Activated T-cell treated with anti-CD3 and anti-CD28 coated beads, Interleukin-2, amount 50 U/mL, for 24 hours (primary cell): ENCODE measurements at regions not wholly inside any gene's neighbourhood (a gene's known extent, or its start where the extent isn't known, plus 50 kb on each side); places are given as distances from the start of the nearest gene placed in this dataset.

Source experiments
- DNase-seq: peaks from one replicate; pipeline ENCODE4 v3.0.0-alpha.2; 2020
- H3K27ac Mint-ChIP-seq: 2 replicates; pipeline ENCODE4 v1.8.0; 2020; ENCODE audit warnings: mild to moderate bottlenecking, mixed read lengths
- H3K27me3 Mint-ChIP-seq: 2 replicates; pipeline ENCODE4 v1.8.0; 2020; ENCODE audit warnings: mixed read lengths
- H3K36me3 Mint-ChIP-seq: 2 replicates; pipeline ENCODE4 v1.8.0; 2020; ENCODE audit warnings: low read depth, mixed read lengths
- H3K4me1 Mint-ChIP-seq: 2 replicates; pipeline ENCODE4 v1.8.0; 2020; ENCODE audit warnings: low read depth, mixed read lengths
- H3K4me3 Mint-ChIP-seq: 2 replicates; pipeline ENCODE4 v1.8.0; 2020; ENCODE audit warnings: mild to moderate bottlenecking, moderate library complexity, mixed read lengths
- H3K9me3 Mint-ChIP-seq: 2 replicates; pipeline ENCODE4 v1.8.0; 2020; ENCODE audit warnings: mixed read lengths

- H3K27ac Mint-ChIP-seq: no peak overlapping the region
- H3K9me3 Mint-ChIP-seq: no peaks in the 10 kb centered on the region
- H3K4me3 Mint-ChIP-seq: no peak overlapping the region
- no peaks in the 10 kb centered on the region for H3K27me3 Mint-ChIP-seq
- no peak for DNase-seq
- H3K4me1 Mint-ChIP-seq: no peaks in the 10 kb centered on the region
- H3K36me3 Mint-ChIP-seq: no peaks in the 10 kb centered on the region
Observed at GRCh38 chr18:56062931-56063330, 474.9 kb upstream of the TCF4 start.

- DNase-seq: no peak
- Mint-ChIP-seq H3K27ac (no peak overlapping the region), H3K36me3 (no peaks in the 10 kb centered on the region), H3K4me3 (no peak overlapping the region), H3K9me3 (peaks cover 2% of the 10 kb centered on the region), H3K27me3 (no peaks in the 10 kb centered on the region), H3K4me1 (no peaks in the 10 kb centered on the region)
Observed at GRCh38 chr18:56060967-56061541, 473.1 kb upstream of the TCF4 start.

DNA sequence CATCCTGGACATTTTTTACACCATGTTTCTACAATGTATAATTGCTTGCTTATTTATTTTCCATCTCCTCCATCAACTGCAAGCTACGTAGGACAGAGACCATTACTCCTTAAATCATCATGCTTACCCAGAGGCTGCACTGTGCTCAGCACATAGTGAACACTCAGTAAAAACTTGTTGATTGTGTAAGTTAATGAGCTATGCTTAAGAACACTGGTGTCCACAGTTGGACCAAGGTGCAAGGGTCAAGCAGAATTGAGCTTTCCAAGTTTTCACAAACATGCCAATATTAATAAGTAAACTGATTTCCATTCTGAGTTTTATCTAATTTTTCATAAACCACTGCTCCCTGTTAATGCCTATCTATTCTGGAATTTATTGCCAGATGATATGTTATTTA is 464.2 kb upstream of the TCF4 start:
- Mint-ChIP-seq H3K27me3 (no peaks in the 10 kb centered on the region), H3K4me3 (no peak overlapping the region), H3K36me3 (no peaks in the 10 kb centered on the region), H3K9me3 (peaks cover 10% of the 10 kb centered on the region), H3K4me1 (no peaks in the 10 kb centered on the region), H3K27ac (no peak overlapping the region)
- no peak for DNase-seq

DNA sequence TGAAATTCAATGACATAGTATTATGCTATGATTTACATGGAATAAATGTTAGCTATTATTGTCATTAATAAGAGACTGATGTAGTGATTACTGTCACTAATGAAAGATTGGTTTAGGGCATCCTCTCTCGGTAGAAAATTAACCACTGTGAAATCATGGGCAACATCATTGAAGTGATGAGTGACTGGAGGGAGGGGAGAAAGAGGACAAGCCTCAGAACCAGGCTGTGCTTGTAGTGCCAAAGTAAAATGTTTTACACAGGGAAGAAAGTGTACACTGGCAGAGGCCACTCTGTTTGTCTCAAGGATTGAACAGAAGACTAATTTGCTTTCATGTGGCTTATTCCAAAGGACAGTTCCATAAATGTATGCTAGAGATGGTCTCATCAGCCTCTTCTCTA is 456.2 kb upstream of the TCF4 start:
- DNase-seq: no peak
- H3K4me1 Mint-ChIP-seq: no peaks in the 10 kb centered on the region
- no peaks in the 10 kb centered on the region for H3K36me3 Mint-ChIP-seq
- no peaks in the 10 kb centered on the region for H3K27me3 Mint-ChIP-seq
- peaks cover 9% of the 10 kb centered on the region for H3K9me3 Mint-ChIP-seq
- H3K4me3 Mint-ChIP-seq: no peak overlapping the region
- H3K27ac Mint-ChIP-seq: no peak overlapping the region

DNA sequence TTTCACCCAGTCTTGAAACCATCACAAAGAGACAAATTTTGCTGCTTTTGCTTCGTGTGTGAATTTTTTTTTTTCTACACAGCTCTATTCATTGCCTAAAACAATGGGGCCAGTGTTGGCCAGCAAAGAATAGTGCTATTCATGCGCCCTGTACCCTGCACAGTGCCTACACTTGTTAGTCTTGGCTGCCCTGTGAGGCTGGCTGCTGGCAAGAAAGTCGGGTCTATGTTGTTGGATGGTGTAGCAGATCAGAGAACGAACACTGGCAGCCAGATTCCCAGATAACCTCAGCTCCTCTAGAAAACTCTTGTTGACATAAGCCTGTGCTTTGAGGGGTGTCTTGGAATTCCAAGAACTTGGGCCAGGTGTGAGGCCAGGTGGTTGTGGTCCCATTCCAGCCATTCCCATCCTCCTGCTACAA is 455.7 kb upstream of the TCF4 start:
- DNase-seq: no peak
- H3K27me3 Mint-ChIP-seq: no peaks in the 10 kb centered on the region
- no peaks in the 10 kb centered on the region for H3K4me1 Mint-ChIP-seq

GRCh38 chr18:56042915-56043536 is 455.0 kb upstream of the TCF4 start:
- H3K4me1 Mint-ChIP-seq: no peaks in the 10 kb centered on the region
- no peaks in the 10 kb centered on the region for H3K27me3 Mint-ChIP-seq

More for the DNA sequence above, 455.7 kb upstream of the TCF4 start:
- Mint-ChIP-seq H3K4me3 (no peak overlapping the region), H3K27ac (no peak overlapping the region), H3K36me3 (no peaks in the 10 kb centered on the region), H3K9me3 (peaks cover 7% of the 10 kb centered on the region)

GRCh38 chr18:56038171-56039030 is 450.4 kb upstream of the TCF4 start:
- DNase-seq: no peak

More at GRCh38 chr18:56042915-56043536, 455.0 kb upstream of the TCF4 start:
- no peak overlapping the region for H3K27ac Mint-ChIP-seq
- H3K9me3 Mint-ChIP-seq: peaks cover 4% of the 10 kb centered on the region
- H3K36me3 Mint-ChIP-seq: no peaks in the 10 kb centered on the region
- no peak overlapping the region for H3K4me3 Mint-ChIP-seq
- no peak for DNase-seq

GRCh38 chr18:56036741-56037140 is 448.7 kb upstream of the TCF4 start:
- Mint-ChIP-seq H3K4me1 (no peaks in the 10 kb centered on the region), H3K36me3 (no peaks in the 10 kb centered on the region), H3K9me3 (peaks cover 16% of the 10 kb centered on the region), H3K27ac (no peak overlapping the region), H3K27me3 (no peaks in the 10 kb centered on the region), H3K4me3 (no peak overlapping the region)
- no peak for DNase-seq

More at GRCh38 chr18:56038171-56039030, 450.4 kb upstream of the TCF4 start:
- Mint-ChIP-seq H3K27me3 (no peaks in the 10 kb centered on the region), H3K36me3 (no peaks in the 10 kb centered on the region), H3K4me1 (no peaks in the 10 kb centered on the region), H3K9me3 (peaks cover 13% of the 10 kb centered on the region), H3K27ac (no peak overlapping the region), H3K4me3 (no peak overlapping the region)

DNA sequence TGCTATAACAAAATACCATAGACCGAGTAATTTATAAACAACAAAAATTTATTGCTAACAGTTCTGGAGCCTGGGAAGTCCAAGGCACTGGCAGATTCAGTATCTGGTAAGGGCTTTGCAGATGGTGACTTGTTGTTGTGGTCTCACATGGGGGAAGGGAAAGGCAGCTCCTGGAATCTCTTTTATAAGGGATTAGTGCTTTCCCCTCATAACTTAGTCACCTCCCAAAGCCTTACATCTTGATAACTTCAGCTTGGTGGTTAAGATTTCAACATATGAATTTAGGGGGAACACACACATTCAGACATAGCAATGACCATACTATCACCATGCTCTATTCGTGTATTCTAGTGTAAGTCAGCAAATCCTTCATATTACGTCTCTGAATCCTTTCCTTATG is 447.6 kb upstream of the TCF4 start:
- no peak overlapping the region for H3K4me3 Mint-ChIP-seq
- H3K9me3 Mint-ChIP-seq: peaks cover 16% of the 10 kb centered on the region

DNA sequence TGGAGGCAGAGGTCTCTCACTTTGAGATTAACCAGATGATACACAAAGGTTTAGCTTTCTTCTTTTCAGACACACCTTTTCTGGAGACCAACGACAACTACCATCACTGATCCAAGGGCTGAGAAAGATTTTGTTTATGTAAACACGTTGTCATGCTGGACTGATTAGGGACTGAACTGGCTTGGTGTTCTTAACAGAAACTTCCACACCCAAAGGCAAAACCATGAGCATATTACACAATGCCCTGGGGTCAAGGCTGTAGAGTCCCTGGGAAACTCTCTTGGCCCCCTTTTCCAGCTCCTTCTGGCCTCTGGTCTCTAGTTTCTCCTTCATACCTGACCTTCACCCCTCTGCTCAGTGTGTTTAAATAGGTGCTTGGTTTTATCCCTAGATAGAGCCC is 447.0 kb upstream of the TCF4 start:
- Mint-ChIP-seq H3K4me1 (no peaks in the 10 kb centered on the region), H3K27ac (no peak overlapping the region), H3K27me3 (no peaks in the 10 kb centered on the region)

More for the DNA sequence above, 447.6 kb upstream of the TCF4 start:
- H3K4me1 Mint-ChIP-seq: no peaks in the 10 kb centered on the region
- H3K27ac Mint-ChIP-seq: no peak overlapping the region
- no peaks in the 10 kb centered on the region for H3K27me3 Mint-ChIP-seq
- no peaks in the 10 kb centered on the region for H3K36me3 Mint-ChIP-seq
- DNase-seq: no peak

DNA sequence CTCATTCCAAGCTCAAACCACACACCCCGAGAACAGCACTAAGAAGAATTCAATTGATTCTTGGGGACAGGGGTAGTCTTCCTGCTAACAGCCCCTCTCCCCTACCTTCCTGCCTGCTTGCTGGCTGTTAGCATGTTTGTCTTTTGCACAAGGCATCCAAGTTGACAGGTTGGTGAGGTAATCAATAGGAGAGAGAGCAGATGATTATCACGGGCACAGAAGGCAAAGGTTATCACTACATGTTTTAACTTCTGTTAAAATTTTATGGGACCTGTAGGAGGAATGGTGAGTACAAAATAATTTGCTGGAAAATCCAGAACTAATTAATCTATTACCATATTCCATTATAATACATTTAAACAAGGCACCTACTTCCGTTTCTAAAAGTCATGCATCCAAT is 442.1 kb upstream of the TCF4 start:
- no peaks in the 10 kb centered on the region for H3K4me1 Mint-ChIP-seq
- H3K27me3 Mint-ChIP-seq: no peaks in the 10 kb centered on the region
- peaks cover 10% of the 10 kb centered on the region for H3K9me3 Mint-ChIP-seq
- no peak for DNase-seq
- no peak overlapping the region for H3K27ac Mint-ChIP-seq
- no peaks in the 10 kb centered on the region for H3K36me3 Mint-ChIP-seq
- H3K4me3 Mint-ChIP-seq: no peak overlapping the region

More for the DNA sequence above, 447.0 kb upstream of the TCF4 start:
- Mint-ChIP-seq H3K36me3 (no peaks in the 10 kb centered on the region), H3K4me3 (no peak overlapping the region), H3K9me3 (peaks cover 16% of the 10 kb centered on the region)
- no peak for DNase-seq

- DNase-seq: no peak
- Mint-ChIP-seq H3K4me1 (no peaks in the 10 kb centered on the region), H3K4me3 (no peak overlapping the region), H3K36me3 (no peaks in the 10 kb centered on the region), H3K27ac (no peak overlapping the region), H3K27me3 (no peaks in the 10 kb centered on the region), H3K9me3 (peaks cover 3% of the 10 kb centered on the region)
Observed at GRCh38 chr18:56028514-56028913, 440.5 kb upstream of the TCF4 start.

- H3K4me3 Mint-ChIP-seq: no peak overlapping the region
- H3K4me1 Mint-ChIP-seq: no peaks in the 10 kb centered on the region
- no peaks in the 10 kb centered on the region for H3K36me3 Mint-ChIP-seq
- no peak overlapping the region for H3K27ac Mint-ChIP-seq
- H3K27me3 Mint-ChIP-seq: no peaks in the 10 kb centered on the region
- no peak for DNase-seq
- H3K9me3 Mint-ChIP-seq: no peaks in the 10 kb centered on the region
Observed at GRCh38 chr18:56026509-56026908, 438.5 kb upstream of the TCF4 start.

- H3K36me3 Mint-ChIP-seq: no peaks in the 10 kb centered on the region
- no peak for DNase-seq
- no peak overlapping the region for H3K4me3 Mint-ChIP-seq
- no peaks in the 10 kb centered on the region for H3K27me3 Mint-ChIP-seq
- H3K9me3 Mint-ChIP-seq: no peaks in the 10 kb centered on the region
- no peak overlapping the region for H3K27ac Mint-ChIP-seq
- H3K4me1 Mint-ChIP-seq: no peaks in the 10 kb centered on the region
Observed at GRCh38 chr18:56021809-56022195, 433.8 kb upstream of the TCF4 start.
